Endodermal cell (in vitro differentiated cells): ENCODE measurements at regions not wholly inside any gene's neighbourhood (a gene's known extent, or its start where the extent isn't known, plus 50 kb on each side); places are given as distances from the start of the nearest gene placed in this dataset.

ENCODE experiments used
- DNase-seq: peaks from one replicate; pipeline ENCODE4 v3.0.0-alpha.2; 2017
- H3K27ac ChIP-seq: 2 replicates; pipeline ENCODE4 v1.5.1; 2013; ENCODE audit warnings: mild to moderate bottlenecking, low read depth, low read length, moderate library complexity
- H3K27me3 ChIP-seq: 2 replicates; pipeline ENCODE4 v1.6.1; 2013; ENCODE audit warnings: mild to moderate bottlenecking, low read length, moderate library complexity; ENCODE audit not compliant: insufficient read depth, control insufficient read depth, poor library complexity, severe bottlenecking
- H3K36me3 ChIP-seq: 2 replicates; pipeline ENCODE4 v1.7.0; 2013; ENCODE audit warnings: mild to moderate bottlenecking, low read length, moderate library complexity; ENCODE audit not compliant: control insufficient read depth, insufficient read depth
- H3K4me1 ChIP-seq: one replicate; pipeline ENCODE4 v1.7.0; 2013; ENCODE audit warnings: low read length; ENCODE audit not compliant: control insufficient read depth, insufficient read depth
- H3K4me3 ChIP-seq: 2 replicates; pipeline ENCODE4 v1.5.1; 2013; ENCODE audit warnings: mild to moderate bottlenecking, low read length, moderate library complexity
- H3K9ac ChIP-seq: 2 replicates; pipeline ENCODE4 v1.6.1; 2013; ENCODE audit warnings: mild to moderate bottlenecking, low read length, moderate library complexity; ENCODE audit not compliant: poor library complexity, severe bottlenecking; ENCODE audit errors: extremely low read depth
- H3K9me3 ChIP-seq: 2 replicates; pipeline ENCODE4 v1.6.1; 2013; ENCODE audit warnings: mild to moderate bottlenecking, low read length, moderate library complexity; ENCODE audit not compliant: control insufficient read depth
- H3K27ac Mint-ChIP-seq: 2 replicates; pipeline ENCODE4 v1.8.0; 2020; ENCODE audit warnings: mixed read lengths
- H3K27me3 Mint-ChIP-seq: 2 replicates; pipeline ENCODE4 v1.8.0; 2021; ENCODE audit warnings: mild to moderate bottlenecking, mixed read lengths; ENCODE audit not compliant: insufficient read depth
- H3K36me3 Mint-ChIP-seq: 2 replicates; pipeline ENCODE4 v1.8.0; 2020; ENCODE audit warnings: low read depth, mixed read lengths
- H3K4me1 Mint-ChIP-seq: 2 replicates; pipeline ENCODE4 v1.8.0; 2020; ENCODE audit warnings: mixed read lengths
- H3K4me3 Mint-ChIP-seq: 2 replicates; pipeline ENCODE4 v1.8.0; 2020; ENCODE audit warnings: mild to moderate bottlenecking, moderate library complexity, mixed read lengths
- H3K9me3 Mint-ChIP-seq: 2 replicates; pipeline ENCODE4 v1.8.0; 2020; ENCODE audit warnings: mild to moderate bottlenecking, mixed read lengths
- CTCF ChIP-seq: fragments of 200-600 bp; sonication (generic); conservative IDR thresholded peaks from 2 replicates; pipeline ENCODE4 v1.5.0; 2021; ENCODE audit warnings: antibody characterized with exemption, mild to moderate bottlenecking
- WGBS, 2 experiments: methylation state at CpG; one replicate each; pipeline versions ENCODE4 v1.1.5 to v1.1.7; 2013; ENCODE audit warnings: missing lambda C conversion rate in 2 of 2, mixed read lengths in 1 of 2; ENCODE audit not compliant: insufficient coverage in 1 of 2, insufficient read length in 1 of 2; 5-methylcytosine and 5-hydroxymethylcytosine counted together

- Mint-ChIP-seq H3K9me3 (peaks cover 20% of the 10 kb centered on the region), H3K4me1 (peaks cover 5% of the 10 kb centered on the region), H3K27me3 (peaks cover 7% of the 10 kb centered on the region), H3K27ac (no peak overlapping the region), H3K4me3 (no peak overlapping the region), H3K36me3 (no peaks in the 10 kb centered on the region)
- no peak overlapping the region for H3K27ac ChIP-seq
- H3K4me1 ChIP-seq: no peaks in the 10 kb centered on the region
- no peak overlapping the region for H3K9ac ChIP-seq
- H3K9me3 ChIP-seq: peaks cover 10% of the 10 kb centered on the region
- no peaks in the 10 kb centered on the region for H3K36me3 ChIP-seq
- WGBS, 2 experiments: 85 to 93% methylated on average over 6 to 7 of the region's 7 CpGs
- no peaks in the 10 kb centered on the region for H3K27me3 ChIP-seq
- no peak for DNase-seq
- TF ChIP-seq CTCF: no peak
- no peak overlapping the region for H3K4me3 ChIP-seq
Observed at GRCh38 chrX:1075156-1075555, 137.3 kb downstream of the CRLF2 start.

- Mint-ChIP-seq H3K27me3 (peaks cover 7% of the 10 kb centered on the region), H3K4me3 (no peak overlapping the region), H3K4me1 (peaks cover 5% of the 10 kb centered on the region), H3K36me3 (no peaks in the 10 kb centered on the region), H3K9me3 (peaks cover 20% of the 10 kb centered on the region), H3K27ac (no peak overlapping the region)
- no peak overlapping the region for H3K27ac ChIP-seq
- peaks cover 10% of the 10 kb centered on the region for H3K9me3 ChIP-seq
- H3K36me3 ChIP-seq: no peaks in the 10 kb centered on the region
- WGBS, 2 experiments: 90 to 95% methylated on average over 8 of the region's 8 CpGs
- H3K9ac ChIP-seq: no peak overlapping the region
- H3K4me1 ChIP-seq: no peaks in the 10 kb centered on the region
- no peak for DNase-seq
- no peak overlapping the region for H3K4me3 ChIP-seq
- TF ChIP-seq CTCF: no peak
- H3K27me3 ChIP-seq: no peaks in the 10 kb centered on the region
Observed at GRCh38 chrX:1074755-1075154, 137.7 kb downstream of the CRLF2 start.

- peaks cover 20% of the 10 kb centered on the region for H3K9me3 Mint-ChIP-seq
Observed at GRCh38 chrX:1074172-1074571, 138.3 kb downstream of the CRLF2 start.

More at GRCh38 chrX:1074172-1074571, 138.3 kb downstream of the CRLF2 start:
- 93 to 100% methylated on average over 2 to 3 of the region's 3 CpGs for WGBS, 2 experiments
- Mint-ChIP-seq H3K27me3 (peaks cover 7% of the 10 kb centered on the region), H3K4me3 (no peak overlapping the region), H3K36me3 (no peaks in the 10 kb centered on the region), H3K4me1 (peaks cover 7% of the 10 kb centered on the region), H3K27ac (no peak overlapping the region)
- H3K27ac ChIP-seq: no peak overlapping the region
- no peaks in the 10 kb centered on the region for H3K27me3 ChIP-seq
- no peak for DNase-seq
- H3K36me3 ChIP-seq: no peaks in the 10 kb centered on the region
- no peak for TF ChIP-seq CTCF
- H3K4me3 ChIP-seq: no peak overlapping the region
- no peak overlapping the region for H3K9ac ChIP-seq
- peaks cover 10% of the 10 kb centered on the region for H3K9me3 ChIP-seq
- H3K4me1 ChIP-seq: no peaks in the 10 kb centered on the region
